ENCODE measurements at regions not wholly inside any gene's neighbourhood (a gene's known extent, or its start where the extent isn't known, plus 50 kb on each side); places are given as distances from the start of the nearest gene placed in this dataset.

DNA sequence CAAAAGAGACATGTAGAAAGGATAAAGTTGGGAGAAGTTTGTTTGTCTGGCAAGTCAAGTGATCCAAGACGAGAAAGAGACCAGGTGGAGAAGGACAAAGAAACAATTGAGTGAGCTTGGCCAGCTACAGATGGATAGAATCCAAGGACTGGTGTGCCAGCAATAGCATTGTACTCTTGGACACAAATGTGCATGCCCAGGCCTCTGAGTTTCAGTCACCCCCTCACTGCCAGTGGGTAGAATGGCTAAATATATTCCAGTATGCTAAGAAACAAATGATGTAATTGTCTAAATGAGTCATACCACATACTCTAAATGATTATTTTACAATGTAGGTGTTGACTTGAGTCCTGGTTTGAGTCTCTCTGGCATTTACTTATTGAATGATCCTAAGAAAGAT is 881.3 kb downstream of the LRRTM4 start (continued):
- TF ChIP-seq, protein P1, sequence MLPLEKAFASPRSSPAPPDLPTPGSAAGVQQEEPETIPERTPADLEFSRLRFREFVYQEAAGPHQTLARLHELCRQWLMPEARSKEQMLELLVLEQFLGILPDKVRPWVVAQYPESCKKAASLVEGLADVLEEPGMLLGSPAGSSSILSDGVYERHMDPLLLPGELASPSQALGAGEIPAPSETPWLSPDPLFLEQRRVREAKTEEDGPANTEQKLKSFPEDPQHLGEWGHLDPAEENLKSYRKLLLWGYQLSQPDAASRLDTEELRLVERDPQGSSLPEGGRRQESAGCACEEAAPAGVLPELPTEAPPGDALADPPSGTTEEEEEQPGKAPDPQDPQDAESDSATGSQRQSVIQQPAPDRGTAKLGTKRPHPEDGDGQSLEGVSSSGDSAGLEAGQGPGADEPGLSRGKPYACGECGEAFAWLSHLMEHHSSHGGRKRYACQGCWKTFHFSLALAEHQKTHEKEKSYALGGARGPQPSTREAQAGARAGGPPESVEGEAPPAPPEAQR (tag by site-specific recombination; IDR thresholded peaks at IDR 0.05), result no peak

DNA sequence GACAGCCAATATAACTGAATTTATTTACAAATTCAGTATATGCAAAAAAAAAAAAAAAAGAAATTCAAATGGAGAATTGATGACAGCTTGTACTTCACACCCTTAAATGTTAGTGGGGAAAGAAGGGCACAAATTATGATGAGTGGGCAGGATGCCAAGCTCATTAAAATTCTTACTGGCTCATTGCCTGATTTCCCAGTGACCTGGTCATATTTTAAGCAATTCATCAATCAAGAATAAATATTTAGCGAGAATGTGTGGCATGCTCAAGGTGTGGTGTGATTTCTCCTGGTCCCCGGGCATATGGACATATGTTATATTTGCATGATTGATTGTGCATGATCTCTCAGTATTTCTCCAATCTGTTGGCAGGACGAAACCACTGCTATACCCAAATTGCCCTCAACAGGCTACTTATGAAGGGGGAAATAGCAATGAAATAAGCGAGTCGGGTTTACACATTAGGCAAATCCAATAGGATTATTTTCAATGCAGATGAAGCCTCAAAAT is 883.0 kb downstream of the LRRTM4 start:
- no peaks in the 10 kb centered on the region for H3K4me1 ChIP-seq (ENCODE audit: control insufficient read depth, insufficient read depth, low read length)
- no peaks in the 10 kb centered on the region for H3K36me3 ChIP-seq (ENCODE audit: control insufficient read depth in 2 of 2, insufficient read depth in 1 of 2, low read length in 2 of 2)
- no peak overlapping the region for H3K27ac ChIP-seq (ENCODE audit: extremely low read depth, low read depth, low read length)
- no peaks in the 10 kb centered on the region for H3K9me3 ChIP-seq (ENCODE audit: control insufficient read depth, insufficient read depth, low read depth, low read length)
- ChIA-PET CTCF (no interaction called here), POLR2A (no interaction called here)
- no peak overlapping the region for H3K4me3 ChIP-seq (ENCODE audit: low read depth, low read length)
- TF ChIP-seq ZNF660 (tag by site-specific recombination; IDR thresholded peaks at IDR 0.05) (no peak), ZBTB48 (tag by site-specific recombination; IDR thresholded peaks at IDR 0.05) (no peak), ZNF146 (tag by site-specific recombination; IDR thresholded peaks at IDR 0.05) (no peak), ZNF423 (tag by site-specific recombination; IDR thresholded peaks at IDR 0.05) (no peak), PRDM1 (tag by site-specific recombination; IDR thresholded peaks at IDR 0.05) (no peak)
- TF ChIP-seq, protein P2, sequence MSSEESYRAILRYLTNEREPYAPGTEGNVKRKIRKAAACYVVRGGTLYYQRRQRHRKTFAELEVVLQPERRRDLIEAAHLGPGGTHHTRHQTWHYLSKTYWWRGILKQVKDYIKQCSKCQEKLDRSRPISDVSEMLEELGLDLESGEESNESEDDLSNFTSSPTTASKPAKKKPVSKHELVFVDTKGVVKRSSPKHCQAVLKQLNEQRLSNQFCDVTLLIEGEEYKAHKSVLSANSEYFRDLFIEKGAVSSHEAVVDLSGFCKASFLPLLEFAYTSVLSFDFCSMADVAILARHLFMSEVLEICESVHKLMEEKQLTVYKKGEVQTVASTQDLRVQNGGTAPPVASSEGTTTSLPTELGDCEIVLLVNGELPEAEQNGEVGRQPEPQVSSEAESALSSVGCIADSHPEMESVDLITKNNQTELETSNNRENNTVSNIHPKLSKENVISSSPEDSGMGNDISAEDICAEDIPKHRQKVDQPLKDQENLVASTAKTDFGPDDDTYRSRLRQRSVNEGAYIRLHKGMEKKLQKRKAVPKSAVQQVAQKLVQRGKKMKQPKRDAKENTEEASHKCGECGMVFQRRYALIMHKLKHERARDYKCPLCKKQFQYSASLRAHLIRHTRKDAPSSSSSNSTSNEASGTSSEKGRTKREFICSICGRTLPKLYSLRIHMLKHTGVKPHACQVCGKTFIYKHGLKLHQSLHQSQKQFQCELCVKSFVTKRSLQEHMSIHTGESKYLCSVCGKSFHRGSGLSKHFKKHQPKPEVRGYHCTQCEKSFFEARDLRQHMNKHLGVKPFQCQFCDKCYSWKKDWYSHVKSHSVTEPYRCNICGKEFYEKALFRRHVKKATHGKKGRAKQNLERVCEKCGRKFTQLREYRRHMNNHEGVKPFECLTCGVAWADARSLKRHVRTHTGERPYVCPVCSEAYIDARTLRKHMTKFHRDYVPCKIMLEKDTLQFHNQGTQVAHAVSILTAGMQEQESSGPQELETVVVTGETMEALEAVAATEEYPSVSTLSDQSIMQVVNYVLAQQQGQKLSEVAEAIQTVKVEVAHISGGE (tag by site-specific recombination; conservative IDR thresholded peaks at IDR 0.05; ENCODE audit: low read depth), result no peak
- TF ChIP-seq, protein P3, sequence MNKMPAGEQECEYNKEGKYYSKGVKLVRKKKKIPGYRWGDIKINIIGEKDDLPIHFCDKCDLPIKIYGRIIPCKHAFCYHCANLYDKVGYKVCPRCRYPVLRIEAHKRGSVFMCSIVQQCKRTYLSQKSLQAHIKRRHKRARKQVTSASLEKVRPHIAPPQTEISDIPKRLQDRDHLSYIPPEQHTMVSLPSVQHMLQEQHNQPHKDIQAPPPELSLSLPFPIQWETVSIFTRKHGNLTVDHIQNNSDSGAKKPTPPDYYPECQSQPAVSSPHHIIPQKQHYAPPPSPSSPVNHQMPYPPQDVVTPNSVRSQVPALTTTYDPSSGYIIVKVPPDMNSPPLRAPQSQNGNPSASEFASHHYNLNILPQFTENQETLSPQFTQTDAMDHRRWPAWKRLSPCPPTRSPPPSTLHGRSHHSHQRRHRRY (tag by site-specific recombination; IDR thresholded peaks at IDR 0.05), result no peak

DNA sequence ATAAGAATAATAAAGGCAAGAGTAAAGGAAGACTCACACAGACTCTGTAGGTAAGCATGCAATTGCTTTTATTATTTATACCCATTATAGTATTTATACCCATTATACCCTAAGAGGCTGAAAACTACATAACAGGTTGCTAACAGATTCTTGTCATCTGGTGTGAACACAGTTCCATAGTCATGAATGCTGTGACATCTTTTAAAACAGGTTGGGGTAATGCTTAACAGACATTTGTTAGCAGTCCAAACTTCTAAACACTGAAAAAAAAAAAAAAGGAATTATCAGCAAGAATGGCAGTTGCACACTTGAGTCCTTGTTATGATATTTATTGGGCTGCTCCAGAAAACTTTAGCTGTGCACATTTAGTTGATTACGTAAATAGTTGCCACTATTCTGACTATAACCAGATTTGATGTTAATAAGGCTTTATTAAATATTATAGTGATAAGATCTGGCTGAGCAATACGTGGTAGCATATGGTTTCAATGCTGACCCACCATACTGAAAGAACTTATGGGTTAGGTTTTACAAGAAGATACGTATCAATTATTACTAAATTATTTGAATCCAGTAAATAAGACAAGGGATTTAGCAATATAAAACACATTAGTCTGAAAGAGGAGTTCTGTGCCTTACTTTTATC is 888.8 kb downstream of the LRRTM4 start:
- H3K4me1 ChIP-seq (ENCODE audit: control insufficient read depth, insufficient read depth, low read length), result no peaks in the 10 kb centered on the region
- H3K9me3 ChIP-seq (ENCODE audit: control insufficient read depth, insufficient read depth, low read depth, low read length), result no peaks in the 10 kb centered on the region
- no peak overlapping the region for H3K4me3 ChIP-seq (ENCODE audit: low read depth, low read length)
- CTCF ChIA-PET, result interaction anchor here (0.6 kb wide), 2 partner anchors 8 to 1609 kb away, joined by 3 to 7 read pairs; no protein-coding TSS in a partner anchor
- TF ChIP-seq HOXD13 (CRISPR knock-in tag; IDR thresholded peaks at IDR 0.05; ENCODE audit: borderline replicate concordance), result no peak
- no peak for TF ChIP-seq SP3 (tag by site-specific recombination; IDR thresholded peaks at IDR 0.05)
- TF ChIP-seq, protein P4, sequence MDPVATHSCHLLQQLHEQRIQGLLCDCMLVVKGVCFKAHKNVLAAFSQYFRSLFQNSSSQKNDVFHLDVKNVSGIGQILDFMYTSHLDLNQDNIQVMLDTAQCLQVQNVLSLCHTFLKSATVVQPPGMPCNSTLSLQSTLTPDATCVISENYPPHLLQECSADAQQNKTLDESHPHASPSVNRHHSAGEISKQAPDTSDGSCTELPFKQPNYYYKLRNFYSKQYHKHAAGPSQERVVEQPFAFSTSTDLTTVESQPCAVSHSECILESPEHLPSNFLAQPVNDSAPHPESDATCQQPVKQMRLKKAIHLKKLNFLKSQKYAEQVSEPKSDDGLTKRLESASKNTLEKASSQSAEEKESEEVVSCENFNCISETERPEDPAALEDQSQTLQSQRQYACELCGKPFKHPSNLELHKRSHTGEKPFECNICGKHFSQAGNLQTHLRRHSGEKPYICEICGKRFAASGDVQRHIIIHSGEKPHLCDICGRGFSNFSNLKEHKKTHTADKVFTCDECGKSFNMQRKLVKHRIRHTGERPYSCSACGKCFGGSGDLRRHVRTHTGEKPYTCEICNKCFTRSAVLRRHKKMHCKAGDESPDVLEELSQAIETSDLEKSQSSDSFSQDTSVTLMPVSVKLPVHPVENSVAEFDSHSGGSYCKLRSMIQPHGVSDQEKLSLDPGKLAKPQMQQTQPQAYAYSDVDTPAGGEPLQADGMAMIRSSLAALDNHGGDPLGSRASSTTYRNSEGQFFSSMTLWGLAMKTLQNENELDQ (tag by site-specific recombination; IDR thresholded peaks at IDR 0.05; ENCODE audit: low read depth), result no peak
- no peak for TF ChIP-seq ZNF239 (tag by site-specific recombination; IDR thresholded peaks at IDR 0.05)
- no peak overlapping the region for H3K27ac ChIP-seq (ENCODE audit: extremely low read depth, low read depth, low read length)
- POLR2A ChIA-PET, result no interaction called here
- no peaks in the 10 kb centered on the region for H3K36me3 ChIP-seq (ENCODE audit: control insufficient read depth in 2 of 2, insufficient read depth in 1 of 2, low read length in 2 of 2)

Data from HEK293 (cell line).